PFSK-1 (cell line): ENCODE measurements at regions not wholly inside any gene's neighbourhood (a gene's known extent, or its start where the extent isn't known, plus 50 kb on each side); places are given as distances from the start of the nearest gene placed in this dataset.

Source experiments
- FOXP2 ChIP-seq: optimal IDR thresholded peaks from 2 replicates; pipeline ENCODE3; 2011; ENCODE audit warnings: borderline replicate concordance, control low read depth, inconsistent platforms; ENCODE audit not compliant: insufficient read depth; ENCODE audit errors: extremely low read length, extremely low read depth
- POLR2AphosphoS5 ChIP-seq: IDR thresholded peaks from 2 replicates; pipeline ENCODE4 v1.6.1; 2012; ENCODE audit warnings: low read depth, mild to moderate bottlenecking, control low read depth, low read length, moderate library complexity
- SIN3A ChIP-seq: IDR thresholded peaks from 2 replicates; pipeline ENCODE4 v1.6.1; 2012; ENCODE audit warnings: mild to moderate bottlenecking, low read length, moderate library complexity, borderline replicate concordance; ENCODE audit not compliant: insufficient read depth
- TAF1 ChIP-seq: IDR thresholded peaks from 2 replicates; pipeline ENCODE4 v1.6.1; 2012; ENCODE audit warnings: low read length, control low read depth, borderline replicate concordance; ENCODE audit not compliant: insufficient read depth
- TF ChIP-seq, protein P1 (sequence below), 2 experiments: IDR thresholded peaks; 2 replicates each; pipeline versions ENCODE4 v1.6.1 to v1.8.0; 2011 to 2012; ENCODE audit warnings: low read depth in 2 of 2, low read length in 2 of 2, control low read depth in 1 of 2, inconsistent platforms in 1 of 2, mild to moderate bottlenecking in 1 of 2, moderate library complexity in 1 of 2; ENCODE audit not compliant: insufficient read depth in 1 of 2

DNA sequence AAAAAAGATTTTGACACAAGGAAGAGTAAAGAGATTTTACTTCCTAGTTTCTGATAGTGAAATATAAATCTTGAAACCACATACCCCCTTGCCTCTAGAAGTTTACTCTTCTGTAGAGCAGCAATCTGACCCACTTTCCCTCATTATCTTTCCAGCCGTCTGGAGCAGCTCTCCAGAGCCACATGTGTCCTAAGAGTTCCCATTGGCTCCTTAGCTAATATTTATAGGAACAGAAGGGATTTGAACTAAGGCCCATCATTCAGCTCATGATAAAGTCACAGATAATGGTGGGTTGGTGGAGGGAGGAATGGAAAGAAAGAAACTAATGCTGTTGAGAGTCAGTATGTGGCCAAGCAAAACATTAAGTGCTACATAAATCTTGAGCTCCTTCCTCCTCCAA is 121.8 kb downstream of the INHBA start:
- TF ChIP-seq SIN3A, result no peak
- TF ChIP-seq, protein P1, sequence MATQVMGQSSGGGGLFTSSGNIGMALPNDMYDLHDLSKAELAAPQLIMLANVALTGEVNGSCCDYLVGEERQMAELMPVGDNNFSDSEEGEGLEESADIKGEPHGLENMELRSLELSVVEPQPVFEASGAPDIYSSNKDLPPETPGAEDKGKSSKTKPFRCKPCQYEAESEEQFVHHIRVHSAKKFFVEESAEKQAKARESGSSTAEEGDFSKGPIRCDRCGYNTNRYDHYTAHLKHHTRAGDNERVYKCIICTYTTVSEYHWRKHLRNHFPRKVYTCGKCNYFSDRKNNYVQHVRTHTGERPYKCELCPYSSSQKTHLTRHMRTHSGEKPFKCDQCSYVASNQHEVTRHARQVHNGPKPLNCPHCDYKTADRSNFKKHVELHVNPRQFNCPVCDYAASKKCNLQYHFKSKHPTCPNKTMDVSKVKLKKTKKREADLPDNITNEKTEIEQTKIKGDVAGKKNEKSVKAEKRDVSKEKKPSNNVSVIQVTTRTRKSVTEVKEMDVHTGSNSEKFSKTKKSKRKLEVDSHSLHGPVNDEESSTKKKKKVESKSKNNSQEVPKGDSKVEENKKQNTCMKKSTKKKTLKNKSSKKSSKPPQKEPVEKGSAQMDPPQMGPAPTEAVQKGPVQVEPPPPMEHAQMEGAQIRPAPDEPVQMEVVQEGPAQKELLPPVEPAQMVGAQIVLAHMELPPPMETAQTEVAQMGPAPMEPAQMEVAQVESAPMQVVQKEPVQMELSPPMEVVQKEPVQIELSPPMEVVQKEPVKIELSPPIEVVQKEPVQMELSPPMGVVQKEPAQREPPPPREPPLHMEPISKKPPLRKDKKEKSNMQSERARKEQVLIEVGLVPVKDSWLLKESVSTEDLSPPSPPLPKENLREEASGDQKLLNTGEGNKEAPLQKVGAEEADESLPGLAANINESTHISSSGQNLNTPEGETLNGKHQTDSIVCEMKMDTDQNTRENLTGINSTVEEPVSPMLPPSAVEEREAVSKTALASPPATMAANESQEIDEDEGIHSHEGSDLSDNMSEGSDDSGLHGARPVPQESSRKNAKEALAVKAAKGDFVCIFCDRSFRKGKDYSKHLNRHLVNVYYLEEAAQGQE (IDR thresholded peaks at IDR 0.05; ENCODE audit: insufficient read depth in 1 of 2, low read depth in 2 of 2, low read length in 2 of 2), result no peak
- no peak for TF ChIP-seq TAF1
- no peak for TF ChIP-seq FOXP2
- no peak for TF ChIP-seq POLR2AphosphoS5

DNA sequence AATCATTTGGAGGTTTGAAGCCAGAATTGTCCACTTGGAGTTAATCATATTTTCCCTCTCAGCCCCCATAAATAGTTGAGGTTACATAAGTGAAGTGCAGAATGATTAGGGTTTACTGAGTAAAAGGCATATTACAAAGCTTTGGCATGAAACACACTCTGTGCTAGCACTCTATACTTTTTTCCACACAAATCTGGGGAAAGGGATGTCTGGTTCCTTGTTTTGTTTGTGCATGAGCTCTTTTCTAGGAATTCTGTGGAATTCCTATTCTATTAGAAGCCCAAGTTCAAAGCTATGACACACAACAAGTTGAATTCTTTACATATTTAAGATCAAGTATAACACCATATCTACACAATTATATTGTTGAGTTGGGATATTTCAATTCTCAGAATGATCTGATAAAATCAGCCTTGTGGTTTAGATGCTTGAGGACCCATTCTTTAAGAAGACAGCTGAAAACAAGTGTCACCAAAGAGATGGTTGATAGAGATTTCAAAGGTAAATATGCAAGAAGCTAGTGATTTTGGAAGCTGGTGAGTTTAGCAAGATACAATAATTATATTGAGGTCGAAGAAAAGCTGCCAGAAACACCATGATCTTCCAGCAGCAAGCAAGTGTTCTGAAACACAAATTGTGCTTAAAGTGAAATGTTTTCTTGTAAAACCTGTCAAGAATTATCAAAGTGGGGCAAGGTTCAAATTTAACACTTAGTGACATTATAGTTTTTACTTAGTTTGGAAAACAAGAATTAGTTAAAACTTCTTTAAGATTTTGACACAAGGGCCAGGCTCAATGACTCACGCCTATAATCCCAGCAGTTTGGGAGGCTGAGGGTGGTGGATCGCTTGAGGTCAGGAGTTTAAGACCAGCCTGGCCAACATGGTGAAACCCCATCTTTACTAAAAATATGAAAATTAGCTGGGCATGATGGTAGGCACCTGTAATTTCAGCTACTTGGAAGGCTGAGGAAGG is 122.6 kb downstream of the INHBA start:
- TF ChIP-seq, protein P1 (IDR thresholded peaks at IDR 0.05; ENCODE audit: insufficient read depth in 1 of 2, low read depth in 2 of 2, low read length in 2 of 2), result no peak
- no peak for TF ChIP-seq FOXP2
- no peak for TF ChIP-seq SIN3A
- TF ChIP-seq POLR2AphosphoS5, result no peak
- no peak for TF ChIP-seq TAF1

- TF ChIP-seq FOXP2 (no peak), SIN3A (no peak), POLR2AphosphoS5 (no peak), TAF1 (no peak)
- TF ChIP-seq, protein P1 (IDR thresholded peaks at IDR 0.05; ENCODE audit: insufficient read depth in 1 of 2, low read depth in 2 of 2, low read length in 2 of 2), result no peak
Measured at GRCh38 chr7:41578700-41579099, 124.2 kb downstream of the INHBA start.

DNA sequence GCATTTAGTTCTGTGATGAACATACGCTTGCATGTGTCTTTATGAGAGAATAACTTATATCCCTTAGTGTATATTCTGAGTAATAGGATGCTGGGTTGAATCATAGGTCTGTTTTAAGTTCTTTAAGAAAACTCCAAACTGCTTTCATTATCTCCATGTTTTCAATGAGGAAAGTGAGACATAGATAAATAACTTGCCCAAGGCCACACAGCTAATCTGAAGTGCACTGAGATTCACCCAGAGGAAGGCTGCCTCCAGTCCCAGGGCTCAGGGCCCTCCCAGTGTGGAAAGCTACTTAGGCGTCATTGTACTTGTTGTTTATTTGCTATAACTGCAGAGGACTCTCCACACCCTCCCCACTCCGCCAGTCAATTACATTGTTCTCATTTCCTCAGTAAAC is 126.7 kb downstream of the INHBA start:
- TF ChIP-seq POLR2AphosphoS5 (no peak), TAF1 (no peak), FOXP2 (no peak), SIN3A (no peak)
- TF ChIP-seq, protein P1 (IDR thresholded peaks at IDR 0.05; ENCODE audit: insufficient read depth in 1 of 2, low read depth in 2 of 2, low read length in 2 of 2), result no peak
